Esophagus muscularis mucosa (tissue), 4 donors: ENCODE measurements at regions not wholly inside any gene's neighbourhood (a gene's known extent, or its start where the extent isn't known, plus 50 kb on each side); places are given as distances from the start of the nearest gene placed in this dataset.

Source experiments
- CTCF ChIP-seq, 3 experiments: fragments of 200-600 bp in 2 of 3; fragments of 450-650 bp in 1 of 3; sonication (generic) in 2 of 3; IDR thresholded peaks; one replicate each; pipeline ENCODE4 v1.5.1; 2017 to 2019; ENCODE audit warnings: antibody characterized with exemption in 3 of 3, mild to moderate bottlenecking in 2 of 3, moderate library complexity in 1 of 3
- EP300 ChIP-seq: sonication (generic); formaldehyde crosslinking; IDR thresholded peaks from one replicate; pipeline ENCODE4 v1.6.1; 2017; ENCODE audit warnings: antibody characterized with exemption
- POLR2A ChIP-seq: fragments of 450-650 bp; IDR thresholded peaks from one replicate; pipeline ENCODE4 v1.6.1; 2017; ENCODE audit warnings: antibody characterized with exemption, moderate library complexity, mild to moderate bottlenecking, low read depth
- POLR2AphosphoS5 ChIP-seq, 2 donors: sonication (generic); formaldehyde crosslinking; IDR thresholded peaks; one replicate each; pipeline ENCODE4 v1.6.1; 2017; ENCODE audit warnings: antibody characterized with exemption in 2 of 2

- no peak for TF ChIP-seq CTCF (IDR thresholded peaks at IDR 0.05)
- TF ChIP-seq EP300, result no peak
- TF ChIP-seq POLR2A, result no peak
- no peak for TF ChIP-seq POLR2AphosphoS5 (IDR thresholded peaks at IDR 0.05)
Measured at GRCh38 chr2:51633073-51633472, 601.1 kb upstream of the NRXN1 start.
